Activated CD4-positive, alpha-beta T cell treated with anti-CD3 and anti-CD28 coated beads, Interleukin-2, amount 50 U/mL, for 16 hours (primary cell): ENCODE measurements at regions not wholly inside any gene's neighbourhood (a gene's known extent, or its start where the extent isn't known, plus 50 kb on each side); places are given as distances from the start of the nearest gene placed in this dataset.

Experiments used
- DNase-seq: peaks from one replicate; pipeline ENCODE4 v3.0.0-alpha.2; 2020

DNA sequence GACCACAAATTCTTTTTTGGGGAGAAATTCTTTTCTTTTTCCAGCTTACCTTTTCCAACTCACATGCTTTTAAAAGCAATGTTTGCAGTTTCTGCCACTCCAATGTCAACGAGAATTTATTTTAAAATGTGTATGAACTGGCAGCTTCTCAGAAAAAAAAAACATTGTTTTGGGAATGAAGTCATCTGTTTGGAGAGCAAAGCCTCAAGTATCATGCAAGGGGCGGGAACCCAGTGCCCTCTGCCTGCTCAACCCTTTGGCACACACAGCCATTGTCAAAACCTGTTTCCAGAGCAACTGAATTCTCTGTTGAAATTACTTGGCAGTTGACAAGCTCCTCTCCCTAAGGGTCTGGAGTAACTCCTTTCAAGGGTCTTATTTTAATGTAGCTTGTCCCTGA lies 128.5 kb downstream of the QPCT start:
- no peak for DNase-seq

- DNase-seq: no peak
Observed at GRCh38 chr2:37476411-37476810, 132.0 kb downstream of the QPCT start.

DNA sequence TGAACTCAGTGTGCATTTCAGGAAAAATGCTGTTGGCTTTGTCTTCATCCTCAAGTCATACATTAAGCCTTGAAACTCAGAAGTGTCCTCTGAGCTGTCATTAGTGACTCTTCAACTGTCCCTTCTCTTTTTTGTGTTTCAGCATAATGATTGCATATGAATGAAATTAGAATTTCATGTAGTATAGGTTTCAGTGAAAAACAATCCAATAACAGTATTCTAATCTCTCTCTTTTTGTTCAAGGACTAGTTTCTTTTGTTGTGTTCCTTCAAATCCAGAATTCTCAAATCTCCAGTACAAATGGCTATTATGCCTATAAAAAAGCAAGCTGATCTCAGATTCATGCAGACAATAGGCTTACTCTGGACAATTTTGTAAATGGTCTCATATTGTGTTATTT lies 133.5 kb downstream of the QPCT start:
- no peak for DNase-seq

DNA sequence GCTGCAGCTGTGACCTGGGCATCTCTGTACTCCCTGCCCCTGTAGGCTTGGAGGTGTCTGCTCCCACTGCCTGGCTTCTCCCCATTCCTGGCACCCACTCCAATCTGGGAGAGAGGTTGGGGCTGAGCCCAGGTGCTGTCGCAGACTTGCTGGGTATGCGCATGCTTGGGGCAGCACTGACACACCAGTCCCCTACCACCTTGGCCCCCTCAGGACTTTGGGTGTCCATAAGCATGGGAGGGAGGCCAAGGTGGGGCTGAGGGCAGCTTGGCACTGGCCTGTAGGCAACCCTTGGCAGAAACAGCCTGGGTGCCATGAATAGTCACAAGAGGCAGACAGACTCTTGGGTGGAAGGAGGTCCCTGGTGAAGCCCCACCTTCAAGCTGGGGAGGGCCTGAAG lies 136.8 kb downstream of the QPCT start:
- no peak for DNase-seq

GRCh38 chr2:37489041-37489456 lies 144.6 kb downstream of the QPCT start:
- DNase-seq: no peak

DNA sequence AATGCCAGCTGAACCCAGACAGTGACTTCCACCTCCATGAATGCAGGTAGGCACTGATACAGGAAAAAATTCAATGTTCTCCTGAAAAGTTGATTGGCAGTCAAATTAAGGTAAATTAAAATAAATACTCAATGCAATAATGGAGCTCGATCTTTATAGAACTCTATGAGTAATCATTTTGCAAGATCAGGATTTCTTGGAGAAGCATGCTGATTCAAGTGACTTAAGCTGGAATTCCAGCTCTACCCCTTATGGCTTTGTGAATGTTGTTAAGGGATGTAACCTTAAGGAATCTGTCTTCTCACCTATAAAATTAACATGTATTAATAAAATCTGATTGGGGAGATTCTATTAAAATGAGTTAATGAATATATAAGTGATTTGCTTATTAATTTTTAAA lies 145.1 kb downstream of the QPCT start:
- DNase-seq: no peak

DNA sequence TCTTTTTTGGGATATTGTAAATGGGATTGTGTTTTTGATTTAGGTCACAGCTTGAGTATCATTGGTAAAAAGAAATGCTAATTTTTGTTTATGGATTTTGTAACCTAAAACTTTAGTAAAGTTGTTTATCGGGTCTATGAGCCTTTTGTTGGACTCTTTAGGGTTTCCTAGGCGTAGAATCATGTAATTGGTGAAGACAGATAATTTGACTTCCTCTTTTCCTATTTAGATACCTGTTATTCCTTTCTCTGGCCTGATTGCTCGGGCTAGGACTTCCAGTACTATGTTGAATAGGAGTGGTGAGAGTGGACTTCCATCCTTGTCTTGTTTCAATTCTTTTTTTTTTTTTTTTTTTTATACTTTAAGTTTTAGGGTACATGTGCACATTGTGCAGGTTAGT lies 149.0 kb downstream of the QPCT start:
- no peak for DNase-seq

DNA sequence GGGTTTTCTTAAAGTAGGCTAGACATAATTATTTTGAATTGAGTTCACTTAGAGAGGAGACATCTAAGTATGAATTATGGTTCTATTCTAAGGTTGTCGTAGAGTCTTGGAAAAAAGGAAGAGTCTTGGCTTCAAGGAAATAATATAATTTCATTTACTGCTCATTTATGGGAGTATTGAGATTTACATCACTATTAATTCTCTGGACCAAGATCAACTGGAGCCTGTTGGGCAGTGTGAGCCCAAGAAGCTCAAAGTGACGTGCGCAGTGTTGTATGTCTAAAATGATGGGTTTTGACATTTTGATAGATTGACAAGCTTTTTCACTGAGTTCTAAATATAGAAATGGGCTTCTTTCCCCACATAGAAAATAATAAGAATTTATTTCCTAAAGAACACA lies 154.7 kb downstream of the QPCT start:
- no peak for DNase-seq

- DNase-seq: peak; percentile 36
Observed at GRCh38 chr2:37500031-37500430, 155.6 kb downstream of the QPCT start.

GRCh38 chr2:37501113-37501512 lies 156.7 kb downstream of the QPCT start:
- no peak for DNase-seq

DNA sequence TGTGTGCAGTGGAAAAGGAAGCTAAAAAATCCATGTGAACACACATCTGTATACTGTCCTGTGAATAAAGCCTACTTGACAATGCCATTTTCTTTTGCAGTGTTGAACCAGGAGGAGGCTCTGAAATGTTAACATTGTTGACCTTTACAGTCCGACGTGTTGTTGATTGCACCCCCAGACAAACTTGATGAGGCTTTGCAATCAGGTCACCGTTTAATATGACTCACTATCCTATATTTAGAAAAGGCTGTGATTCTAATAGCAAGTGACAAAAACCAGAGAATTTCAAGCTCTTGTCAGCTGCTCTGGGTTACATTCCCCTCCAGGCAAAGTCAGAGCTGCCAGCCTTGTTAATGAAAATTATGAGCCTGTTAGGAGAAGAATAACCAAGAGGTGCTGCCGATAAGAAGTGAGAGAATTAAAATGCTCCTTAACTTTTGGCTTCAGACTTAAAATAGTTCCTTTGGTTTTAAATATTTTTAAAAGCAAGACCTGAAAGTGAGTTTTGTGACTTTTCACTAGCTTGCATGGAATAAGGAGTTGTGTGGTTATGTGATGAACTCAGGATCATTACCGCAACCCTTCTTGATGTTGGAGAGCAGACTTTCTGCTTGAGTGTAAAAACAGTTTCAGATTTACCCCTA lies 162.1 kb downstream of the QPCT start:
- no peak for DNase-seq

DNA sequence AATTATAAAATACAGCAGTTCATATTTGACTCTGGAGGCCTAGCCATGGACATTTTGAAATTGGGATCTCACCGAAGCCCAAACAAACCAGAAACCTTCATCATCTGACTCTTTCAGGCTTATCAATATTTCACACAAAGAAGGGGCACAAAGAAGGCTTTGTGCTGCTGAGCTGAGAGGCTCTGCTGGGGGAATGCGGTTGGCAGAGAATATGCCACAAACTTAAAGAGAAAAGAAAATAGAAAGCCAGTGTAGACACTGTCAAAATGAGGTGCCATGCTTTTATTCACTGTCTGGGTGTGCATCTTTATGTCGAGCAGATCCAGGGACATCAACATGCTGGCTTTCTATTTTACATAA lies 162.6 kb downstream of the QPCT start:
- no peak for DNase-seq

- no peak for DNase-seq
Observed at GRCh38 chr2:37507703-37508102, 163.3 kb downstream of the QPCT start.

DNA sequence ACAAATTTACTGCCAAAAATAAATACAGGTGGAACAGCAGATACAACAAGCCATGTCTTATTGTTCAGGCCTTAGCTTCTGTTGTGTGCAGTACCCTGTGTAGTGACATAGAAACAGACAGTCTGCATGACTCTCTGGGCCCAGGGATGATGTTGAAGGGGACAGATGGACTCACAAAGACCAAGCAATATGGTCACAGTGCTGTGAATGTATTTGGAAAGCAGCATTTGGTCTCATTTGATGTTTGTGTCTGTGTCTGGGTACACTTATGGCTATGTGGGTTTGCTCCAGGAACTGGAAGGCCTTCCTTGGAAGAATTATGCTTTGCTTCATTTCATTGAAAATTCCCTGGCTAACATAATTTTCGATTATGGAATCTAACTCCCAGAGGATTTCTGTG lies 158.5 kb downstream of the CDC42EP3 start:
- no peak for DNase-seq

DNA sequence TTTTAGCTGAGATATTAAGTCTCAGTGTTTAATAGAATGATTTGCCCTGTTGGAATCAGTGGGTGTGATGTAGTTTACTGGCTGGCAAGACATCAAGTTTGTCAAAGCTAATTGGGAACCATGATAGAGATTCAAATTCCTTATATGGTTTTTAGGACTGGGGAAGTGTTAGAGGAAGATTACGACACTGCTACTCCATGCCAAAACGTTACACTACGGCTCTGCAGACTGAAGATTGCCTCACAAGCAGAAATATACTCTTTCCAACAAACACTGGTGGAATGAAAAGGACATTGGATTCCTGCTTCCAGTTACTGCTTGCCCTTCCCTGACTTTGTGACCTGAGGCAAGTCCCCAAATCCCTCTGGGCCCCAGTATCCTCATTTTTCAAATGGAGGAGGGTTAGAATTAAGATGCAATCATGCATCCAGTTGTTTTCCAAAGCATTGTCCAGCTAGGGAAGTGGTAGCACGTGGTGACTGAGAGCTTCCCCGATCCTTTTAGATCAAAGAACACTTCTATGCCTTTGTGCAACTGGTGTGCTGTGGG lies 147.6 kb downstream of the CDC42EP3 start:
- no peak for DNase-seq

DNA sequence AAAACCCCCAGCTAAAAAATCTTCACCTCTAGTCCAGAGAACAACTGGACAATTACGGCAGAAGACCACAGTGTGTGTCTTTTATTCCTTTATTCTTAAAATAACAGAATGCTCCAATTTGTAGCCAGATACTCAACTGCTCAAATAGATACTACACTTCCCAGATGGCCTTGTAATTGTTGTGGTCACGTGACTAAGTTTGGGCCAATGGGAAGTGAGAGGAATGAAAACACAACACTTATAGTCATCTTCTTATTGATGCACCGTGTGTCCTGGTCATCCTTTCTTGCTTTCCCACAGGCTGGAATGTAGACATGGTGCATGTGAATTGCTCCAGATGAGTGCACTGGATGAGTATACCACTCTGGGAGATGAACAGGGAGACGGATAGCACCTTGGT lies 145.1 kb downstream of the CDC42EP3 start:
- DNase-seq: no peak

GRCh38 chr2:37526856-37527255 lies 144.6 kb downstream of the CDC42EP3 start:
- DNase-seq: no peak

GRCh38 chr2:37527361-37527760 lies 144.1 kb downstream of the CDC42EP3 start:
- DNase-seq: no peak

DNA sequence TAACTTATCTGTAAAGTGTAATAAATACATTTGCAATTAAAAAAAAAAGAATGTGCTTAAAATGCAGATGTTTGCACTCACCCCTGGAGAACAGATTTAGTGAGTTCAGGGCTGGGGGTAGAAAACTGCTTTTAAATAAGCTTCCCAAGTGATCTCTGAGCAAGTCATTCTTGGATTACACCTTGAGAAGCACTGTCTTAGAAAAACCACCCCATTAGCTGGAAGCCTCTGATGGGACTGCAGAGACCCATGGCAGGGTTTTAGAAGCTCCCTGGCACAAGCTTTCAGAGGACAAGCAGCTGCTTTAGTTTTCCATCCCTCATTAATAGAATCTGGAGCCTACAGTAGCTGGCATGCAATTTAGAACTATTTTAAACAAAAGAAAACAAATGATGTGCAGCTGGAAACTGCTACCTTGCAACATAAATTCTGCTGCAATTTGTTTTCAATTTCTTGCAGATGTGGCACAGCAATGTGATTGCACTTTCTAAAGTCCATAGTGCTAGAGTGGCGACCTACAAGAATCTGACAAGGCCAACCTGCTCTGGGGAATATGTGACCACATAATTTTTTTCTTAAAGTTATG lies 141.5 kb downstream of the CDC42EP3 start:
- peak; percentile 39 for DNase-seq

DNA sequence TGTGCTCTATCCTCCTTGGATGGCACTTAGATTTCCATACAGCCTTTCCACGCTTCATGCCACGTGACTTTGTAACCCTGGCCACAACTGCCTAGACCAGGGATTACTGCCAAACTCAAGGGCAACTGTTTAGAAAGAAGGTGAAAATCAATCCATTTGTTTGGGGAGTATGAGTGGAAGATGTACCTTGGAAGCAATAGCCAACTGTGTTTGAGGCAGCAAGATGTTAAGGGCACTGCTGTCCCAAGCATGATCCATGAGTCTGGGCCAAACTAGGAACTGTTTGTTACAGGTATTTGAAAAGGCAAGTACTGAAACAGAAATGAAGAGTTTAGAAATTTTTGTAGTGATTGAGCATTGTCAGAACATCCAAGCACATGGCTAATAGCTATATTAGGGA lies 138.9 kb downstream of the CDC42EP3 start:
- no peak for DNase-seq

- no peak for DNase-seq
Observed at GRCh38 chr2:37537316-37537715, 134.1 kb downstream of the CDC42EP3 start.

DNA sequence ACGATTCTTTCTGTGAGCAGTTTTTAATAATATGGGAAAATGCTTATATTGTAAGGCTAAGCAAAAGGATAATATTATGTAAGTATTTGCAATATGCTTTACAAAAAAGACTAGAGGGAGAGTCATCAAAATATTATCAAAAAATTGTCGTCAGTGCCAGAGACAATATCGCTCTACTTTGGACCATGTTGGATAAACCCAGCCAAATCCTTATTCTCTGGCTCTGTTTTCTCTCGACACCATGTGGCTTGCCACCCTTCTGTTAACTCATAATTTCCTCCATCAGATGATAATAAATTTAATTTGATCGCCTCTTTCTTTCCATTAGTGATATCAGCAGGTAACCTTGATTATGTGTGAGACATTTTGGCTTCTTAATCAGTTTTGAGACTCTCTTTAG lies 129.9 kb downstream of the CDC42EP3 start:
- no peak for DNase-seq

DNA sequence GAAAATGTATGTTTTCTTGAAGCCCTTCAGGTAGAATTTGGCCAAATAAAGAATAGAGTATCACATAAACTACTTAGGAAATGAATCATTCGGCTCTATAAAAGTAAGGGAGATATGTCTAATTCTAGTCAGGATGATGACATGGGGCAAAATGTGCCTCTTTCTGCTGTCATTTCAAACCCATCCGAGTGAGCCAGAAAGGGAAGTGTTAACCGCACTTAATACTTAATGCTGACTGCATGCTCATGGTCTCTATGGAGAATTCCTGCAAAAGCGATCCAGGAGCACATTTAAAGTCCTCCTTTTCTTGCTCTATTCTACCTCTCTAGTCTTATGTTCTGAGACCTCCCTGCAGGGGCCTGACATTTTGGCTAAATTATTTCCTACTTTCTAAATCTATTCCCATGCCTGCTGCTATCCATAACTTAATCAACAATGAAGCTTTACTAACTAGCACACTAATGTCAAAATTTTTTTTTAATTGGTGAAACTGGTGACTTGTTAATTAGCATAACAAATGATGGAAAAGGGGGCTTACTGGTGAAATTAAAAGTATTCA lies 127.4 kb downstream of the CDC42EP3 start:
- DNase-seq: no peak

GRCh38 chr2:37544591-37545031 lies 126.8 kb downstream of the CDC42EP3 start:
- no peak for DNase-seq

GRCh38 chr2:37549598-37549997 lies 121.8 kb downstream of the CDC42EP3 start:
- no peak for DNase-seq
